Head of caudate nucleus (tissue), 42 donors: ENCODE measurements at regions not wholly inside any gene's neighbourhood (a gene's known extent, or its start where the extent isn't known, plus 50 kb on each side); places are given as distances from the start of the nearest gene placed in this dataset.
"Not testable (repeated sequence)": the region's sequence is repeated elsewhere in the genome, so short reads cannot be mapped to it uniquely, and the experiment has no call there.

Experiments used
- DNase-seq, 42 donors: peaks; one replicate each; pipeline versions ENCODE4 v3.0.0 to v3.0.0-alpha.2; 2020 to 2021; ENCODE audit warnings: mixed read lengths in 7 of 42
- intact Hi-C: fragments of 100-400 bp; cut with DNase I; formaldehyde crosslinking; loops from one replicate; pipeline ENCODE4 v1.15.0; 2022

DNA sequence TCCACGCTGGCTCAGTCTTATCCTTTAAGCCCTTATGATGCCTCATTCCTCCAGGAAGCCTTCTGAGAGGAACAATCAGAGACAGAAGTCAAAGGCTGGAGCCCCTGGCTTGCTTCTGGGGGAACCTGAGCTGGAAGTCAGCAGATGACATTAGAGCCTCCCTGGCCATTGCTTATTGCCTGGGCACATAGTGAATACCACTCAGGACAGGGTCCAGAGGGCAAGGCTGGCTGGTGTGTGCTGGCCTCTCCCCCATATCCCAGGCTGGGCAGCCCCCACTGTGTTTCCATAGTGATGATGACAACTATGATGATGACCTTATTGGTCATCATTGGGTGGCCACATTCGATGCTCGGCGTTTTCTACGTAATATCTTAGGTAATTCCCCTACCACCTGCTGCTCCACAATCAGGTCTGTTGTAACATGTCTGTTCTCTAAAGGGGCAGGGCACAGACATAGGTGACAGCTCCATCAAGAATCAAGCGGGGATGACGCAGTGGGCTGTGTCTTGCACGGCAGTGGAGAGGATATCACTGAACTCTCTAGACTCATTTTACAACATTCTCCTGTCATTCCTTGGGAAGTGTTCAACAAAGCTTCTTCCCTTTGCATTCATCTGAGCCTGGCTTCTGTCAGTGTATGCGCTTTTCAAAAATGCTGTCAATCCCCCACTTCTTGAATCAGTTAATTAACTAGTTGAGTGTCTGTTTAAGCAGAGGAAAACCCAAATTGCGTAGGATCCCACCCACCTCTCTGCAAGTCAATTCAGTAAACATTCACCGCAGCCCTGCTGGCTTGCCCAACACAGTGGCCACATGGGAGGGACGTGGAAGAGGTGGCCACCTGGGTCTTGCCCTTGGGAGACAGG lies 89.4 kb upstream of the TSHZ3 start:
- intact Hi-C loops = no loop called here
- peak in 4 of 42 donors; percentile 8 to 28 (median 22) for DNase-seq

DNA sequence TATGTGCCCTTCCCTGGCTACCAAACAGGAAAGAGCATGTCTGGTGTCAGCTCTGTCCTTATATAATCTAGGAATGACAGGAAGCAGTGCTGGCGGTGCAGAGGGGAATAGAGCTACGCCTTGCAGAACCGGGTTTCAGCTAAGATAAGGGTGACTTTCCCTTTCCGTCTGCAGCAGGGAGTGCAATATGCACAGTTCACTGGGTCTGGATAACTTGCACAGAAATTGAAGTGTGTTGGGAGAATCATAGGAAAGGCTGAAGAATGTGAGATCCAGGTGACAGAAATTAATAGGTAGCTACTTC lies 90.0 kb upstream of the TSHZ3 start:
- peak in 31 of 42 donors; percentile 5 to 74 (median 25) for DNase-seq

GRCh38 chr19:31444931-31445330 lies 95.7 kb upstream of the TSHZ3 start:
- intact Hi-C loops = no loop called here
- no peak for DNase-seq

More for the DNA sequence above, 90.0 kb upstream of the TSHZ3 start:
- intact Hi-C loops = no loop called here

DNA sequence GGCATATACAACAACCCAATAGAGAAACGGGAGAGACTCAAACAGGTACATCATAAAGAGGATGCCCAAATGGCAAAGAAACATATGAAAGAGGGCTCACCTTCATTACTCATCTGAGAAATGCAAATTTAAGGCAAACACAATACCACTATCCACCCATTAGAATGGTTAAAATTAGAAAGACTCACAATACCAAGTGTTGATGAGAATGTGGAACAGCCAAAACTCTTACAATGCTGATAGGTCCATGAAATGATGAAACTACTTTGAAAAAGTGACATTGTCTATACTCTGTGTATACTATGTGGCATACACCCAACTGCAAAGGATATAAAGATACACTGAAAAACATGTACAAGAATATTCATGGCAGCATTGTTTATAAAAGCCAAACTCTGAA lies 96.2 kb upstream of the TSHZ3 start:
- intact Hi-C loops = no loop called here
- DNase-seq = no peak

- DNase-seq = peak in 9 of 42 donors; percentile 5 to 36 (median 15)
- intact Hi-C loops = no loop called here
These were observed 99.0 kb upstream of the TSHZ3 start for GRCh38 chr19:31448221-31448657.

DNA sequence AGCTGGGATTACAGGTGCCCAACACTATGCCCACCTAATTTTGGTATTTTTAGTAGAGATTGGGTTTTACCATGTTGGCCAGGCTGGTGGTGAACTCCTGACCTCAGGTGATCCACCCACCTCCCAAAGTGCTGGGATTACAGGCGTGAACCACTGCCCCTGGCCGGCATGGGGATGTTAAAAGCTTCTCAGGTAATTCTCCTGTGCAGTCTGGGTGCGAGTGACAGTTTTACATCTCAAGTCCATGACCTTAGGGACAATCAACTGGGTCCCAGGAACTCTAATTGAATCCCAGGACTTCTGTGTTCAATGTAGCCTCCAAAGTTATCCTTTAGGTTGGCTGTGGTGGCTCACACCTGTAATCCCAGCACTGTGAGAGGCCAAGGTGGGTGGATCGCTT lies 100.1 kb upstream of the TSHZ3 start:
- intact Hi-C loops = no loop called here
- DNase-seq = no peak

DNA sequence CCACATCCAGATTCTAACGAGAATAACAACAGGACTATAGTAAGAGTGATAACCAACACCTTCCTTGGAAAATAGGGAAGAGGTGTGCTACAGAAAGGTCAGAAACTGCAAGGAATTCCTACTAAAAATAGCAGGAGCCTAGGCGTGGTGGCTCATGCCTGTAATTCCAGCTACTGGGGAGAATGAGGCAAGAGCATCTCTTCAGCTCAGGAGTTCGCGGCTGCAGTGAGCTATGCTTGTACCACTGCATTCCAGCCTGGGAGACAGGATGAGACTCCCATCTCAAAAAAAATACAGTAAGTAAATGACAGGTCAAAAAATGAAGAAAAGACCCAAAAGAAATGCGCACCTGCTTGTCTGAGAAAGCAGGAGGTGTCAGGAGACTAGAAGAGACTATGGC lies 101.5 kb upstream of the TSHZ3 start:
- DNase-seq = no peak
- intact Hi-C loops = no loop called here

DNA sequence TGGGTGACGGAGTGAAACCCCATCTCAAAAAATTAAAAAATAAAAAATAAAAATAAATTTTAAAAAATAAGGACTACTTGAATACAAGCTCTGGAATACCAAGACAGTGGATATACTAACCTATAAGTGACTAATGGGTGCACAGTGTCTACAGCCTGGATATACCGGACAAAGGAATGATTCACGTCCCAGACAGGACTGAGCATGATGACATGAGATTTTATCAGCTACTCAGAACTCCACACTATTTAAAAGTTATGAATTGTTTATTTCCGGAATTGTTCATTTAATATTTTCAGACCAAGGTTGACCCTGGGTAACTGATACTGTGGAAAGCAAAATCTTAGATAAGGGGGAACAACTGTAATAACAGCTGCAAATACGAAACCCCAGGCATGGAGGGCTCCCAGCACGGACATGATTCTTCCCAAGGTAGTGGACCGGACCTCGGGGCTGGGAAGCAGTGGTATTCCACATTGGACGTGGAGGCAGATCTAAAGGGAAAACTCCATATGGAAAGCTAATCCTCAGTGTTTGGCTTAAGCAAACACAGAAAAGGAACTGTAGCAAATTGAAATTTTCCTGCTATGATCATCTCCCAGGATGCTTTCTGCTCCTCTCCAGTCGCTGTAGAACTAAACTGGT lies 102.6 kb upstream of the TSHZ3 start:
- intact Hi-C loops = no loop called here
- DNase-seq = no peak

- intact Hi-C loops = no loop called here
These were observed 110.2 kb upstream of the TSHZ3 start for GRCh38 chr19:31459430-31459829.

GRCh38 chr19:31461814-31462539 lies 112.7 kb upstream of the TSHZ3 start:
- DNase-seq = no peak
- intact Hi-C loops = no loop called here

More at GRCh38 chr19:31459430-31459829, 110.2 kb upstream of the TSHZ3 start:
- no peak for DNase-seq

- intact Hi-C loops = no loop called here
- DNase-seq = no peak
These were observed 121.1 kb upstream of the TSHZ3 start for GRCh38 chr19:31470229-31470939.

- intact Hi-C loops = no loop called here
- no peak for DNase-seq
These were observed 121.7 kb upstream of the TSHZ3 start for GRCh38 chr19:31470952-31471351.

- intact Hi-C loops = no loop called here
- no peak for DNase-seq
These were observed 129.0 kb upstream of the TSHZ3 start for GRCh38 chr19:31478241-31478640.

GRCh38 chr19:31483226-31483857 lies 134.1 kb upstream of the TSHZ3 start:
- DNase-seq = peak in 1 of 42 donors; percentile 8

DNA sequence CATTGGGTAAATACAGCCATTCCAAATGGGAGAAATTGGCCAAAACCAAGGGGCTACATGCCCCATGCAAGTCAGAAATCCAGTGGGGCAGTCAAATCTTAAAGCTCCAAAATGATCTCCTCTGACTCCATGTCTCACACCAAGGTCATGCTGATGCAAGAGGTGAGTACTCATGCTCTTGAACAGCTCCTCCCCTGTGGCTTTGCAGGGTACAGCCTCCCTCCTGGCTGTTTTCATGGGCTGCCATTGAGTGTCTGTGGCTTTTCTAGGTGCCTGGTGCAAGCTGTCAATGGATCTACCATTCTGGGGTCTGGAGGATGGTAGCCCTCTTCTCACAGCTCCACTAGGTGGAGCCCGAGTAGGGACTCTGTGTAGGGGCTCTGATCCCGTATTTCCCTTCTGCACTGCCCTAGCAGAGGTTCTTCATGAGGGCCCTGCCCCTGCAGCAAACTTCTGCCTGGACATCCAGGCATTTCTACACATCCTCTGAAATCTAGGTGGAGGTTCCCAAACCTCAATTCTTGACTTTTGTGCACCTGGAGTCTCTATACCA lies 135.7 kb upstream of the TSHZ3 start:
- DNase-seq = peak in 1 of 42 donors; percentile 3
- intact Hi-C loops = not testable (repeated sequence)

More at GRCh38 chr19:31483226-31483857, 134.1 kb upstream of the TSHZ3 start:
- intact Hi-C loops = no loop called here

DNA sequence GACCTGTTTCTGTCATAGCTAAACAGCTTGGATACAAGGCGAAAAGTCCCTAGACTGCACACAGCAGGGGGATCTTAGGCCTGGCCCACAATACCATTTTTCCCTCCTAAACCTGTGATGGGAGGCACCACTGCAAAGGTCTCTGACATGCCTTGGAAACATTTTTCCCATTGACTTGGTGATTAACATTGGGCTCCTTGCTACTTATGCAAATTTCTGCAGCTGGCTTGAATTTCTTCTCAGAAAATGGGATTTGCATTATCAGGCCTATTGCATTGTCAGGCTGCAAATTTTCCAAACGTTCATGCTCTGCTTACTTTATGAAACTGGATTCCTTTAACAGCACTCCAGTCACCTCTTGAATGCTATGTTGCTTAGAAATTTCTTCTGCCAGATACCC lies 136.2 kb upstream of the TSHZ3 start:
- intact Hi-C loops = no loop called here
- DNase-seq = peak in 1 of 42 donors; percentile 3

DNA sequence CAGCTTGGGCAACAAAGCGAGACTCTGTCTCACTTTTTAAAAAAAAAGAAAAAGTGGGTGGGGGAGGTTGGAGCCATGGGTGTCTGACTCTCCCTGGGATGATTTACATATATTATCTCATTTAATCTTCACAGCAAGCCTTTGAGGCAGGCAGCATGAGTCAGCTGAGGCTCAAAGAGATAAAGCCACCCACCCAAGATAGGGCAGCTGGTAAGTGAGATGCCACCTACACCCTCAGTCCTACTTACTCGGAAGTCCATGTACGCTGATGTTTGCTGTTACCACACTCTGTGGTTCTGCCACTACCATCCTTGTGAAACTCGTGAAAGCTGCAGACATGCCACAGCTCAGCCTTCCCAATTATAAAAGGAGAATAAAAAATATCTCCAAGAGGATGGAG lies 142.0 kb upstream of the TSHZ3 start:
- DNase-seq = no peak
- intact Hi-C loops = no loop called here

GRCh38 chr19:31492050-31492449 lies 142.8 kb upstream of the TSHZ3 start:
- intact Hi-C loops = no loop called here
- no peak for DNase-seq

DNA sequence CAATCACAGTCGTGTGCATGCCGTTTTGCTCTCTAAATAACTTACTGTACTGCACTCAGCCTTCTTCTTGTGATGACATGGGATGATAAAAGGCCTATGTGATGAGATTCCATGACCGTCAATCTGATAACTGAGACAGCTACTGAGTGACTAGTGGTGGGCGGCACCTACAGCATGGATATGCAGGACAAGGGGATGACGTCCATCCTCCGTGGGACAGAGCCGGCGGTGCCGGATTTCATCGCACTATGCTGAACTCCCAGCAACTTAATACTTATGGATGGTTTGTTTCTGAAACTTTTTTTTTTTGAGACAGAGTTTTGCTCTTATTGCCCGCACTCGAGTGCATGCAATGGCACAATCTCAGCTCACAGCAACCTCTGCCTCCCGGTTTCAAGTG lies 146.8 kb upstream of the TSHZ3 start:
- intact Hi-C loops = no loop called here
- peak in 1 of 42 donors; percentile 3 for DNase-seq
